Neural cell (in vitro differentiated cells): ENCODE measurements at regions not wholly inside any gene's neighbourhood (a gene's known extent, or its start where the extent isn't known, plus 50 kb on each side); places are given as distances from the start of the nearest gene placed in this dataset.

ENCODE experiments used
- H2AFZ ChIP-seq: fragments of 200-600, 300-800 bp; sonication (generic), shearing (Covaris generic); 2 replicates; pipeline ENCODE4 v1.6.0; 2014; ENCODE audit warnings: low read depth, mild to moderate bottlenecking, antibody characterized with exemption, low read length, moderate library complexity
- H3F3A ChIP-seq: fragments of 200-600 bp; shearing (Covaris generic); 2 replicates; pipeline ENCODE4 v1.6.1; 2016; ENCODE audit warnings: mild to moderate bottlenecking, moderate library complexity, mixed read lengths, antibody characterized with exemption, low read length; ENCODE audit not compliant: insufficient read depth, poor library complexity, severe bottlenecking
- H3K27ac ChIP-seq: fragments of 200-600, 300-800 bp; sonication (generic), shearing (Covaris generic); 2 replicates; pipeline ENCODE4 v1.5.1; 2014; ENCODE audit warnings: mild to moderate bottlenecking, low read length, moderate library complexity
- H3K27me3 ChIP-seq: fragments of 300-800, 200-600 bp; sonication (generic), shearing (Covaris generic); 2 replicates; pipeline ENCODE4 v1.6.0; 2014; ENCODE audit warnings: mild to moderate bottlenecking, low read depth, low read length, moderate library complexity; ENCODE audit not compliant: insufficient read depth
- H3K36me3 ChIP-seq: fragments of 300-800, 200-600 bp; sonication (generic), shearing (Covaris generic); 2 replicates; pipeline ENCODE4 v1.5.1; 2014; ENCODE audit warnings: mild to moderate bottlenecking, antibody characterized with exemption, low read length, moderate library complexity; ENCODE audit not compliant: insufficient read depth
- H3K4me2 ChIP-seq: fragments of 300-800, 200-600 bp; sonication (generic), shearing (Covaris generic); 2 replicates; pipeline ENCODE4 v1.6.0; 2014; ENCODE audit warnings: mild to moderate bottlenecking, low read length
- H3K4me3 ChIP-seq: fragments of 300-800, 200-600 bp; sonication (generic), shearing (Covaris generic); 2 replicates; pipeline ENCODE4 v1.5.1; 2014; ENCODE audit warnings: mild to moderate bottlenecking, low read length, moderate library complexity
- H3K79me2 ChIP-seq: fragments of 200-600 bp; shearing (Covaris generic); replicated peaks from 2 replicates; pipeline ENCODE4 v1.6.0; 2014; ENCODE audit warnings: mild to moderate bottlenecking, low read length, moderate library complexity; ENCODE audit not compliant: insufficient read depth
- H3K9ac ChIP-seq: fragments of 300-800, 200-600 bp; sonication (generic), shearing (Covaris generic); 2 replicates; pipeline ENCODE4 v1.6.1; 2016; ENCODE audit warnings: mild to moderate bottlenecking, low read length, mixed read lengths
- H3K9me2 ChIP-seq: fragments of 200-600 bp; shearing (Covaris generic); 2 replicates; pipeline ENCODE4 v1.6.1; 2016; ENCODE audit warnings: mild to moderate bottlenecking, low read length, mixed read lengths; ENCODE audit not compliant: insufficient read depth
- H3K9me3 ChIP-seq: fragments of 200-600, 300-800 bp; sonication (generic), shearing (Covaris generic); 2 replicates; pipeline ENCODE4 v1.6.1; 2016; ENCODE audit warnings: mild to moderate bottlenecking, mixed run types, low read length, moderate library complexity, mixed read lengths
- H4K20me1 ChIP-seq: fragments of 200-600 bp; shearing (Covaris generic); 2 replicates; pipeline ENCODE4 v1.6.1; 2016; ENCODE audit warnings: mild to moderate bottlenecking, mixed run types; ENCODE audit not compliant: insufficient read depth
- CTCF ChIP-seq: fragments of 450-650 bp; IDR thresholded peaks from 2 replicates; pipeline ENCODE4 v1.5.1; 2014; ENCODE audit warnings: antibody characterized with exemption, mild to moderate bottlenecking, moderate library complexity; ENCODE audit not compliant: poor library complexity, severe bottlenecking
- EP300 ChIP-seq: fragments of 450-650 bp; conservative IDR thresholded peaks from 2 replicates; pipeline ENCODE4 v1.6.1; 2014; ENCODE audit warnings: antibody characterized with exemption, mild to moderate bottlenecking, moderate library complexity; ENCODE audit not compliant: poor library complexity, severe bottlenecking
- EZH2 ChIP-seq: fragments of 200-600, 300-800 bp; shearing (Covaris generic), sonication (generic); IDR thresholded peaks from 2 replicates; pipeline ENCODE4 v1.6.1; 2014; ENCODE audit warnings: antibody characterized with exemption, low read length, borderline replicate concordance, mild to moderate bottlenecking; ENCODE audit not compliant: insufficient read depth, poor library complexity, severe bottlenecking
- MXI1 ChIP-seq: fragments of 450-650 bp; conservative IDR thresholded peaks from 2 replicates; pipeline ENCODE4 v1.6.1; 2014; ENCODE audit warnings: antibody characterized with exemption, mild to moderate bottlenecking; ENCODE audit not compliant: poor library complexity, severe bottlenecking
- POLR2AphosphoS5 ChIP-seq: IDR thresholded peaks from 2 replicates; pipeline ENCODE4 v1.6.1; 2012
- RAD21 ChIP-seq: fragments of 450-650 bp; conservative IDR thresholded peaks from 2 replicates; pipeline ENCODE4 v1.6.1; 2014; ENCODE audit warnings: antibody characterized with exemption, mild to moderate bottlenecking, moderate library complexity
- REST ChIP-seq: IDR thresholded peaks from 2 replicates; pipeline ENCODE4 v1.6.1; 2012; ENCODE audit warnings: borderline replicate concordance
- SMC3 ChIP-seq: fragments of 450-650 bp; conservative IDR thresholded peaks from 2 replicates; pipeline ENCODE4 v1.6.1; 2014; ENCODE audit warnings: antibody characterized with exemption, mild to moderate bottlenecking, moderate library complexity; ENCODE audit not compliant: poor library complexity
- TAF1 ChIP-seq: IDR thresholded peaks from 2 replicates; pipeline ENCODE4 v1.6.1; 2012; ENCODE audit warnings: low read depth

DNA sequence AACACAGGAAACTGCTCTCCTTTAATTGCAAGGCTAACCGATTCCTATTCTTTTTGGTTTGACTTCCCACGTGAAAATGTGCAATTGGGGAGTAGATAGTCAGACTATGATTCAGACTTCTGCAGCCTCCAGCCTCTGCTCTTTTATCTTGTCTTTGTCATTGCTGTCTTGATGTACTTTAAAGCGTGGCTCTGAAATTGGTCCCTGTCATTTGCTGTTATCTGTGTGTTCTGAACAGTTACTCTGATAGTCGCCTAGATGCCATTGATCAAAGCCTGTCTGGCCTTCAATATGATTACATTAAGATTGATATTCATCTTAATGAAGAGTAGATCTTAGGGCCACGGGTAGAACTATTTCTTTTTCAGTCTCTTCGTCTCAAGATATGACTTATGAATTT is 799.2 kb downstream of the REEP3 start:
- H4K20me1 ChIP-seq: no peaks in the 10 kb centered on the region
- no peak overlapping the region for H3K4me2 ChIP-seq
- no peaks in the 10 kb centered on the region for H3K9me2 ChIP-seq

GRCh38 chr10:64329510-64329909 is 808.3 kb downstream of the REEP3 start:
- Histone ChIP-seq H3K27ac (no peak overlapping the region), H3K4me2 (no peak overlapping the region), H3K9ac (no peak overlapping the region), H3K36me3 (no peaks in the 10 kb centered on the region), H3K27me3 (no peaks in the 10 kb centered on the region), H3K9me2 (no peaks in the 10 kb centered on the region), H3K4me3 (no peak overlapping the region), H3F3A (no peaks in the 10 kb centered on the region), H3K9me3 (no peaks in the 10 kb centered on the region), H4K20me1 (no peaks in the 10 kb centered on the region), H2AFZ (no peak overlapping the region), H3K79me2 (no peaks in the 10 kb centered on the region)
- TF ChIP-seq EZH2: no peak
- TF ChIP-seq EP300: no peak
- no peak for TF ChIP-seq TAF1
- no peak for TF ChIP-seq REST
- no peak for TF ChIP-seq MXI1
- TF ChIP-seq CTCF: no peak

More for the DNA sequence above, 799.2 kb downstream of the REEP3 start:
- Histone ChIP-seq H3K36me3 (no peaks in the 10 kb centered on the region), H2AFZ (no peak overlapping the region), H3K9me3 (no peaks in the 10 kb centered on the region), H3K9ac (no peak overlapping the region), H3F3A (no peaks in the 10 kb centered on the region), H3K4me3 (no peak overlapping the region), H3K79me2 (no peaks in the 10 kb centered on the region), H3K27me3 (no peaks in the 10 kb centered on the region), H3K27ac (no peak overlapping the region)
- TF ChIP-seq EP300 (no peak), SMC3 (no peak), POLR2AphosphoS5 (no peak), REST (no peak), MXI1 (no peak), EZH2 (no peak), RAD21 (no peak), CTCF (no peak), TAF1 (no peak)
